ENCODE measurements at regions not wholly inside any gene's neighbourhood (a gene's known extent, or its start where the extent isn't known, plus 50 kb on each side); places are given as distances from the start of the nearest gene placed in this dataset.
A peak's percentile ranks its signal among the peaks of the same experiment; 100 is the strongest.

- no peak for DNase-seq (ENCODE audit: low read depth)
Observed at GRCh38 chr5:167753725-167754490, 537.5 kb upstream of the WWC1 start.

DNA sequence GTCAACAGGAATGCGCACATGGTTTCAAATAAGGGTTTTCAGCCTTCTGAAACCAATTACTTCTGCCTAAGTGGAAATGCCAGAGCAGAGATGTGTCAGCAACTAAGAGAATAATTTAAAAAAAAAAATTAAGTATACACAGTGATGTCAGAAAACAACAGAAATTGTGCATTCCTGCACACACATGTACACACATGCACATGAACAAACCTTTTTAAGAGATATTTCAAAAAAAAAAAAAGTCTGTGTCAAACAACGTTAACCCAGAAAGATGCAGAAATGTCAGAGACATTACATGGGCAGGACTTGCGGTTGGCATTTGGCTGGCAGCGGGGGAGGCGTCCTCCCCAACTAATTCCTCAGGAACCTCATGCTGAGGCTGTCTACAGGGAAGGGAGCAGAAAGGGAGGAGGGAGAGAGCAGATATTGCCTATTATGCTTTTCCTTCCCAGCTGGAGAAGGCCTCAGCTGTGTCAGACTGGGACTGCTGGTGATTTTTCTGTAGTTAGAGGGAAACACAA lies 536.9 kb upstream of the WWC1 start:
- DNase-seq (ENCODE audit: low read depth), result peak; percentile 30

DNA sequence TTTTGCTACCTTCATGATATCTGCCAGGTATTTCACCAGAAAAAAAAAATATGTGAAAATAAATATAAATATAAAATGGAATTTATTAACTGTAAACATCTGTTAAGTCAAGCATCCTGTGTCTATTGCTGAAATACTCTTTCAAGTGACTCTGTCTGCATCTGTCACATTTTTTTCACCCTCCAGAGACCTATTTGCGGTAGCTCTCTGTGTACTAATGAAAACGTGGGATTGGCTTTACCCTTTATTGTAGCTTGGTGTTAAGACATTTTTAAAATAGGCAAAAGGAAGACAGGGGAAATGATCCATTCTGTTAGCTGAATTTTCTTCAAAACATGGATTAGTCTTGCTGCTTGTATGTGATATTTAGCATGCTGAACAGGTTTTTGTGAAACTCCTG lies 536.0 kb upstream of the WWC1 start:
- DNase-seq (ENCODE audit: low read depth), result no peak

GRCh38 chr5:167759057-167759821 lies 532.2 kb upstream of the WWC1 start:
- DNase-seq (ENCODE audit: low read depth), result peak; percentile 56

DNA sequence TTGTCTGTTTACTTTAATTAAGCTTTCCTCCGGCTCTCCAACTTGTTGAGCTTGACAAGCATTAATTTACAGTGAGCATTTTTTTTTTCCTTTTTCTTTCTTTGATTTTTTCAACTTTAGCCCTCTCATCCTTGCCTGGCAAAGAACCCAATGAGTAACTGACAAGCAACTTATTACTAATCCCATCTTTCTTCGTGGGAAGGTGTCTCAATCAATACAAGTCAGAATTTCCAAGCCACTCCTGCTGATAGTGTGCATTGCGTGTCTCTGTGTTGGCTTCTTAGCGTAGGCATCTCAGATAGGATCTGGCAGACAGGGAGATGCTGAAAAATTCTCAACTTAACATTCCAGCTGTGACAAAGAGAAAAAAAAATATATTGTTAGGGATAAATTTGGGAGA lies 527.7 kb upstream of the WWC1 start:
- DNase-seq (ENCODE audit: low read depth), result peak; percentile 68

- DNase-seq (ENCODE audit: low read depth), result no peak
Observed at GRCh38 chr5:167764641-167765289, 526.7 kb upstream of the WWC1 start.

DNA sequence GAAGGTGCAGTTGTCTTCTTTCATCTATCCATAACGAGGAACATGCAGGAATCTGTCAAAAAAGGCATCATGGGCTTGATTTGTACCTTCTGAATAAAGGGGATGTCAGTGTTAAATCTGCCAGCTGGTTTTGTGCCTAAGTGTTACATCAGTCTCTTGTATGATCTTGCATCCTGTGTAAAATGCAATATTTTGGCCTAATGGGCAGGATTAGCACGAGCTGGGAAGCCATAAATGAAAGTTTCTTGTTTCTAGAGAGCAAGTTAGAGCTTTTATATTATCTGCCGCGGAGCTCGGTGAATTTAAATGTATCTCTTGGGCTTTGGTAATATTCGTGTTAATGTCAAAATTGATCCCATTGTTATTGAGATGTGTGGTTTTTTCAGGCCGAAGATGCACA lies 526.1 kb upstream of the WWC1 start:
- DNase-seq (ENCODE audit: low read depth), result no peak

GRCh38 chr5:167766957-167767356 lies 524.5 kb upstream of the WWC1 start:
- no peak for DNase-seq (ENCODE audit: low read depth)

- no peak for DNase-seq (ENCODE audit: low read depth)
Observed at GRCh38 chr5:167767795-167768194, 523.6 kb upstream of the WWC1 start.

DNA sequence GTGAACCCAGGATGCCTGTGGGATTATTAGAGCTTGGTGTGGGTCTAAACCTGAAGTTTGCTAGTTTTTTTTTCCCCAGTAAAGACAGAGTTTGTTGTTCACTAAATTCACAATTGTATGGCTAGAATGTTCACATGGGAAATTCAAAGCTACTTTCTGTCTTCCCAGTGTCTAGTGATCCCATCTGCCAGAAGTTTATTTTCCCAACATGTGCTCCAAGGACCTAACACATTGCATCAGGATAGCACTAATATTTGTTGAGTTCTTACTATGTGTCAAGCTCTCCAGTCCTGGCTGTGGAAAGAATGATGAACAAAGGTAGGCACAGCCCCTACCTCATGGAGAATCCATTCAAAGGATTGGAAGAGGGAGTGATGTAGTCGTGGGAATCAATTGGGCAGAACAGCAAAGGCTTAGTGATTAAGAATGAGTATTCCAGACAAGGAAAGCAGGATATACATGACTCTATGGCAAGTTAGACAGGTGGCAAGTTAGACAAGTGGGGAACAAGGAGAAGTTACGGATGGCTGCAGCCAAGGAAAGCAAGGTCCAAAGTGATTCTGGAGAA lies 521.5 kb upstream of the WWC1 start:
- DNase-seq (ENCODE audit: low read depth), result no peak

DNA sequence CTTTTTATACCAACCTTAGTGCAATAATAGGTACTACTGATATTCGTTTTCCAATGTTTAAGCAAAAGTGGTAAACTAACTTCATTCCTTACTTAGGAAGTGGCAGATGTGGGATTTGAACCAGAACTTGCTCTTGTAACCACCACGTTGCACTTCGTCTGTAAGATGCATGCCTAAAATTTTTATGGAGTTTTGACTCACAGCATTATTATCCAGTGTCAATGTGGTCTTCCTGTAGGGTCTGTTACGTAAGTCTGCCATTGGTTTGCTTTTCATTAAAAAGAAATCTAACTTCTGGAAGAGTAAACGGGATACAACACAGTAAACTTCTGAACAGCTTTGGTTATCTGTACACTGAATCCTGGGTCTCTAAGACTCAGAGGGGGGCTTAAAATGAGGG lies 521.0 kb upstream of the WWC1 start:
- peak; percentile 78 for DNase-seq (ENCODE audit: low read depth)

- no peak for DNase-seq (ENCODE audit: low read depth)
Observed at GRCh38 chr5:167771571-167771970, 519.9 kb upstream of the WWC1 start.

DNA sequence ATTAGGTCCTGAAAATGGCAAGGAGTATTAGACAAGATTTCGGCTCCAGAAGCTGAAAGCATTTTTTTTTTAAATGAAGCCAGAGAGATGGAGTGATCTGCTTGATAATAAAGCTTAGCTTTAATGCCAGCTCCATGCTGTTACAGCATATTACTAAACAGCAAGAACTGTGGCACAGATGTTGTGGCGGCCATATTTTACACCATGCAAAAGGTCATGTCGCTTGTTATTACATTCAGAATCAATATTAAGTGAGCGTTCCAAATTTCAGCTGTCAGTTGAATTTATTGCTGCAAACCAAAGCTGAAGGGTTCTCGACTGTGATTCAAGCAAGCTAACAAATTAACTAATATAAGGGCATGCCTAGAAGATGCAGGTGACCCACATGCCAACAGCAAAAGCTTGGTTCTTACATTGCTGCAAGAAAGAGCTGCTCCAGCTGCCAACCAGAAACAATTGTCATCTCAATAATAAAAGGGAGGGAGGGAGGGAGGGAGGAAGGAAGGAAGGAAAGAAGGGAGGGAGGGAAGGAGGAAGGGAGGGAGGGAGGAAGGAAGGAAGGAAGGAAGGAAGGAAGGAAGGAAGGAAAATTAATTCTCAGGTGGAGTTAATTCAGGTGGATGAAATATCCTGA lies 517.7 kb upstream of the WWC1 start:
- DNase-seq (ENCODE audit: low read depth), result no peak

DNA sequence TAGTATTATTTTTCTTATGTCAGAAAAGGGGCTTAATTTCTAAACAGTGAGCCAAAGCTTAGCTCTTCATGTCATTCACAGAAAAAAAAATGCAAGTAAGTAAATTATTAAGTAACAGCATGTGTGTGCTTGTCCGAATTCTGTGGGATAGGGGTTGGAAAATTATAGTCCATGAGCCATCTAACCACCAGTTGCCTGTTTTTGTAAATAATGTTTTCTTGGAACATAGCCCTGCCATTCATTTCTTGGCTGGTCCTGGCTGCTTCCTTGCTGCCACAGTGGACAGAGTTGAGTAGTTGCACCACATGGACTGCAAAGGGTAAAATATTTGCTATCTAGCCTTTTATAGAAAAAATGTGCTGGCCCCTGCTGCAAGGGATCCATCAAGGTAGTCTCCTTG lies 513.7 kb upstream of the WWC1 start:
- DNase-seq (ENCODE audit: low read depth), result no peak

DNA sequence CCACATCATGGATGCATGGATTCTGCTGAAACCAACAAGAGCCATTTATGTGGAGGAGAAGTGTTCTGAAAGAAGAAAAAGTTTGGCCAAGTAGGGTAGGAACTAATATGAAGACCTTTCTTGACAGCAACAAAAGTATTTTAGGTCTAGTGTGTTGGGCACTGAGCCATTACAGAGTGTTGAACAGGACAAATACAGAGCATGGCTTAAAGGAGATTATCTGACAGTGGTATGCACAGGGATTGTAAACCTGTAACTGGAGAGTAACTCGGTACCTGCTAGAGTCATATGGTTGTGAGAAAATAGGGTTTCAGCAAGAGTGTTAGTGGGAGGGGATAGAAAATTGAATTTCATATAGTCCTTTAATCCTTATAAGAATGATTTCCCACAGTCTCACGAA lies 513.2 kb upstream of the WWC1 start:
- no peak for DNase-seq (ENCODE audit: low read depth)

DNA sequence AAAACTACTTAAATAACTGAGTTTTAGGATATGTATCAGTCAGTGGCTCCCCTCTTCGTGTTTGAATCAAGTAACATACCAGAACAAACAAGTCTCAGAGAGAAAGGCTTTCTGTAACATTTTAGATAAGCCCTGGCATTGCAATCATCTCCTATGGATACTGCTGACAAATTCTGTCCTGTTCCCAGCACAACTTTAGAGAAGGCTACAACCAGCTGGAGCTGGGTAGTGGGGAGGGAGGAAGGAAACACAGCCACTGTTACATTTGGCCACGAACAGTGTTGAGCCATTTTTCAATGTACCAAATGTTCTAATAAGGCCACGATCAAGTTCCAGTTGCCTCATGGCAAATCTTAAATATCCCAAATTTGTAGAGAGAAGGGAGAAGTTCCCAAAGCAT lies 511.8 kb upstream of the WWC1 start:
- DNase-seq (ENCODE audit: low read depth), result no peak

GRCh38 chr5:167780177-167780576 lies 511.3 kb upstream of the WWC1 start:
- DNase-seq (ENCODE audit: low read depth), result no peak

DNA sequence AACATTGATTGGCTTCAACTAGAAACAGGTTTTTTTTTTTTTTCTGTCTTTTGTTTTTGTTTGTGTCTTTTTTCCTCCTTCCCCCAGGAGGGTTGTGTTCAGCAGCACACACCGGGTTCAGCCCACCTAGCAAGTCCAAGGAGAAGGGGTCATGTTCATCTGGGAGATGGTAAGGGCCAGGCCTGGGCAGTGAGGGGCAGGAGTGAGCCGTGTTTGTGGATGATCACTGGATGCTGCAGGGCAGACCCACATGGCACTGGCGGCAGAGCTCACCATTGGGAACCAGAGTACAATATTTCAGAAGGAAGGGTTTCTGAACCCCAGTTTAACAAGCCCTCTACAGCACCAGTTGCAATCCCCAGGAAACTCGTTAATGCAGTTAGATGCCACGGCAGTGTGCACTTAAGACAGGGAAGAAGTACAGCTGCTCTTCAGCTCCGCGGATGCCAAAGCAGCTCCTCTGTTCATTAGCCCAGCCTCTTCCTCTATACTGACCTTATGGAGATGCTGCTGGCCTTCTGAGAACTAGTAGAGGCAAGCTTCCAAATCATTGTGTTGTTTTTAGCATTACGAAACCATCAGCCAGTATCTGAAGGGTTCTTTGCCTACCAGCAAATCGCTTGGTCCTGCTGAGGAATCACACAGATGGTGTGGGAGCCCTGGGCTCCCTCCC lies 508.2 kb upstream of the WWC1 start:
- DNase-seq (ENCODE audit: low read depth), result peak; percentile 28

DNA sequence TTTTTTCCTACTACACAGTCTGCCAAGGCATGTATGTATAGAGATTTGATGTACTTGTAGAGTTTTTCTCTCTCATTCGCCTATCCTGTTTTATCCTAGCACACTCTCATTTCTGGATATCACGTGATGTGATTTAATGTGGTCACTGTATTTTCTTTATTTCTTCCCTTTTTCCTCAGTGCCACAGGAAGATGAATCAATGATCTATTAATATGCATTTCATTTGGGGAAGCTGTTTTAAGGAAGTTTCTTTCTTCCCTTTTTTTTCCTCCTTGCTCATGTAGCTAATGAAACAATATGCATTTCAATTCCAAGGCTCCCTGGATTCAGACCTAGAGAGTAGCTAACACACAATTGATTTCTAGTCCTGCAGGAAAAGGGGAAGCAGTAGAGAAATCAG lies 506.3 kb upstream of the WWC1 start:
- no peak for DNase-seq (ENCODE audit: low read depth)

DNA sequence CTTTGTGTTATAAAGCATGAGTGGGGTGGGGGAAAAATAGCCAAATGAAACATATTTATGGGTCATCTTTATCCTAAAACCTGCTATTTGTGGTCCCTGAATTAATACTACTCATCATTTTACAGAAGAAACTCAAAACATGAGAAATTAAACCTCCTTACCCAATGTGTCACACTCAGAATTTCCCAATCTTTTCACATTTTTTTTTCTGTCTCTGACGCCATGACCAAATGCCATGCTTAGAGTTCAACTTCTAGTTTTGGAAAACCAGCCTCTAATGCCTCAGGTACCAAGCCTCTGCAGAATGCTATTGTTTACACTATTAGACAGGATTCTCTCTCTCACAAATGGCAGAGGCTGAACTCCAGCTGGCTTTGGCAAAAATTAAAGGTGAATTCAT lies 505.5 kb upstream of the WWC1 start:
- DNase-seq (ENCODE audit: low read depth), result no peak

- DNase-seq (ENCODE audit: low read depth), result no peak
Observed at GRCh38 chr5:167786871-167787578, 504.4 kb upstream of the WWC1 start.
